Neural crest cell (in vitro differentiated cells): ENCODE measurements at regions not wholly inside any gene's neighbourhood (a gene's known extent, or its start where the extent isn't known, plus 50 kb on each side); places are given as distances from the start of the nearest gene placed in this dataset.

ENCODE experiments used
- DNase-seq: peaks from one replicate; pipeline ENCODE4 v3.0.0; 2021; ENCODE audit warnings: low read depth, mixed read lengths, low spot score
- H3K27ac Mint-ChIP-seq: one replicate; pipeline ENCODE4 v1.8.0; 2021; ENCODE audit warnings: mild to moderate bottlenecking, mixed read lengths; ENCODE audit not compliant: unreplicated experiment
- H3K27me3 Mint-ChIP-seq: 2 replicates; pipeline ENCODE4 v1.8.0; 2021; ENCODE audit warnings: low read depth, mild to moderate bottlenecking, mixed read lengths
- H3K36me3 Mint-ChIP-seq: 2 replicates; pipeline ENCODE4 v1.8.0; 2021; ENCODE audit warnings: low read depth, mild to moderate bottlenecking, mixed read lengths
- H3K4me1 Mint-ChIP-seq: 2 replicates; pipeline ENCODE4 v1.8.0; 2021; ENCODE audit warnings: mixed read lengths
- H3K4me3 Mint-ChIP-seq: one replicate; pipeline ENCODE4 v1.8.0; 2021; ENCODE audit warnings: mild to moderate bottlenecking, mixed read lengths
- H3K9me3 Mint-ChIP-seq: 2 replicates; pipeline ENCODE4 v1.8.0; 2021; ENCODE audit warnings: mixed read lengths
- CTCF ChIP-seq: fragments of 200-600 bp; sonication (generic); conservative IDR thresholded peaks from 2 replicates; pipeline ENCODE4 v1.5.0; 2021; ENCODE audit warnings: antibody characterized with exemption, mild to moderate bottlenecking

- Mint-ChIP-seq H3K4me3 (no peak overlapping the region), H3K4me1 (peaks cover 27% of the 10 kb centered on the region), H3K36me3 (no peaks in the 10 kb centered on the region), H3K9me3 (no peaks in the 10 kb centered on the region), H3K27ac (no peak overlapping the region), H3K27me3 (no peaks in the 10 kb centered on the region)
- no peak for DNase-seq
- TF ChIP-seq CTCF = no peak
These were observed 117.6 kb upstream of the TMCC3 start for GRCh38 chr12:94767956-94768355.

GRCh38 chr12:94766397-94766796 is 116.0 kb upstream of the TMCC3 start:
- Mint-ChIP-seq H3K4me1 (peaks cover 27% of the 10 kb centered on the region), H3K36me3 (no peaks in the 10 kb centered on the region), H3K27ac (no peak overlapping the region), H3K4me3 (no peak overlapping the region), H3K27me3 (no peaks in the 10 kb centered on the region), H3K9me3 (no peaks in the 10 kb centered on the region)
- TF ChIP-seq CTCF = no peak
- no peak for DNase-seq

- no peak for DNase-seq
- H3K36me3 Mint-ChIP-seq = no peaks in the 10 kb centered on the region
- H3K4me3 Mint-ChIP-seq = no peak overlapping the region
- H3K27me3 Mint-ChIP-seq = no peaks in the 10 kb centered on the region
- peaks cover 3% of the 10 kb centered on the region for H3K4me1 Mint-ChIP-seq
- TF ChIP-seq CTCF = no peak
- H3K9me3 Mint-ChIP-seq = no peaks in the 10 kb centered on the region
- H3K27ac Mint-ChIP-seq = no peak overlapping the region
These were observed 113.1 kb upstream of the TMCC3 start for GRCh38 chr12:94763462-94763861.

- TF ChIP-seq CTCF = no peak
- Mint-ChIP-seq H3K4me1 (no peaks in the 10 kb centered on the region), H3K36me3 (no peaks in the 10 kb centered on the region), H3K27me3 (no peaks in the 10 kb centered on the region), H3K9me3 (no peaks in the 10 kb centered on the region), H3K27ac (no peak overlapping the region), H3K4me3 (no peak overlapping the region)
- no peak for DNase-seq
These were observed 112.6 kb upstream of the TMCC3 start for GRCh38 chr12:94762943-94763342.

GRCh38 chr12:94762259-94762942 is 112.0 kb upstream of the TMCC3 start:
- Mint-ChIP-seq H3K4me1 (no peaks in the 10 kb centered on the region), H3K27me3 (no peaks in the 10 kb centered on the region), H3K4me3 (no peak overlapping the region), H3K36me3 (no peaks in the 10 kb centered on the region), H3K27ac (no peak overlapping the region), H3K9me3 (no peaks in the 10 kb centered on the region)
- TF ChIP-seq CTCF = no peak
- no peak for DNase-seq
